CD14-positive monocyte (primary cell): ENCODE measurements at regions not wholly inside any gene's neighbourhood (a gene's known extent, or its start where the extent isn't known, plus 50 kb on each side); places are given as distances from the start of the nearest gene placed in this dataset.

Source experiments
- DNase-seq, 3 donors: peaks; one replicate each; pipeline ENCODE4 v3.0.0-alpha.2; 2011 to 2022
- H2AFZ ChIP-seq: 2 replicates; pipeline ENCODE4 v1.6.0; 2012; ENCODE audit warnings: mild to moderate bottlenecking, low read depth, low read length, inconsistent platforms; ENCODE audit not compliant: insufficient read depth, poor library complexity, severe bottlenecking
- H3K27ac ChIP-seq, 2 donors: 1 replicate in 1 of 2; 2 replicates in 1 of 2; pipeline ENCODE4 v1.5.1; 2012 to 2013; ENCODE audit warnings: low read length in 2 of 2, control low read depth in 1 of 2, inconsistent platforms in 1 of 2, low read depth in 1 of 2, mild to moderate bottlenecking in 1 of 2
- H3K27me3 ChIP-seq, 2 donors: one replicate each; pipeline versions ENCODE4 v1.6.0 to v1.6.1; 2011 to 2013; ENCODE audit warnings: low read length in 2 of 2; ENCODE audit not compliant: control insufficient read depth in 2 of 2, insufficient read depth in 2 of 2
- H3K36me3 ChIP-seq, 2 donors: replicated peaks in 1 of 2; 1 replicate in 1 of 2; 2 replicates in 1 of 2; pipeline versions ENCODE4 v1.5.1 to v1.6.1; 2012 to 2013; ENCODE audit warnings: low read length in 2 of 2, control low read depth in 1 of 2, inconsistent platforms in 1 of 2, mild to moderate bottlenecking in 1 of 2; ENCODE audit not compliant: insufficient read depth in 2 of 2, control insufficient read depth in 1 of 2
- H3K4me1 ChIP-seq, 2 donors: 1 replicate in 1 of 2; 2 replicates in 1 of 2; pipeline versions ENCODE4 v1.5.1 to v1.6.1; 2012 to 2013; ENCODE audit warnings: low read length in 2 of 2, control low read depth in 1 of 2, inconsistent platforms in 1 of 2, mild to moderate bottlenecking in 1 of 2, moderate library complexity in 1 of 2; ENCODE audit not compliant: insufficient read depth in 2 of 2, control insufficient read depth in 1 of 2
- H3K4me2 ChIP-seq: replicated peaks from 2 replicates; pipeline ENCODE3; 2012; ENCODE audit warnings: low read length, moderate library complexity, mild to moderate bottlenecking; ENCODE audit not compliant: poor library complexity, severe bottlenecking; ENCODE audit errors: extremely low read depth
- H3K4me3 ChIP-seq, 3 experiments: fragments of 200-600 bp in 1 of 3; sonication (generic) in 1 of 3; replicated peaks in 1 of 3; 1 replicate in 2 of 3; 2 replicates in 1 of 3; pipeline ENCODE4 v1.5.1; 2011 to 2013; ENCODE audit warnings: low read length in 3 of 3, mild to moderate bottlenecking in 3 of 3, control low read depth in 2 of 3, low read depth in 2 of 3, inconsistent platforms in 1 of 3, moderate library complexity in 1 of 3
- H3K79me2 ChIP-seq: 2 replicates; pipeline ENCODE4 v1.6.0; 2012; ENCODE audit warnings: mild to moderate bottlenecking, control low read depth, inconsistent platforms, low read length, moderate library complexity; ENCODE audit not compliant: insufficient read depth
- H3K9ac ChIP-seq: 2 replicates; pipeline ENCODE4 v1.6.0; 2017; ENCODE audit warnings: low read length, mild to moderate bottlenecking; ENCODE audit not compliant: insufficient read depth, poor library complexity, severe bottlenecking
- H3K9me3 ChIP-seq, 2 donors: replicated peaks in 1 of 2; 1 replicate in 1 of 2; 2 replicates in 1 of 2; pipeline versions ENCODE4 v1.5.1 to v1.6.1; 2012 to 2013; ENCODE audit warnings: low read length in 2 of 2, control low read depth in 1 of 2; ENCODE audit not compliant: control insufficient read depth in 1 of 2, insufficient read depth in 1 of 2
- H4K20me1 ChIP-seq: 2 replicates; pipeline ENCODE4 v1.6.0; 2012; ENCODE audit warnings: mild to moderate bottlenecking, low read length, control low read depth, moderate library complexity; ENCODE audit not compliant: insufficient read depth
- H3K27ac Mint-ChIP-seq, 7 donors: one replicate each; pipeline ENCODE4 v1.8.0; 2020; ENCODE audit warnings: mild to moderate bottlenecking in 7 of 7, mixed read lengths in 7 of 7, moderate library complexity in 6 of 7, inconsistent platforms in 2 of 7
- H3K27me3 Mint-ChIP-seq, 3 donors: one replicate each; pipeline ENCODE4 v1.8.0; 2021 to 2022; ENCODE audit warnings: low read depth in 3 of 3, mild to moderate bottlenecking in 3 of 3, mixed read lengths in 3 of 3, moderate library complexity in 3 of 3, inconsistent platforms in 1 of 3
- H3K36me3 Mint-ChIP-seq, 2 donors: one replicate each; pipeline ENCODE4 v1.8.0; 2020; ENCODE audit warnings: mixed read lengths in 2 of 2, inconsistent platforms in 1 of 2, mild to moderate bottlenecking in 1 of 2
- H3K4me1 Mint-ChIP-seq: one replicate; pipeline ENCODE4 v1.8.0; 2020; ENCODE audit warnings: mild to moderate bottlenecking, mixed read lengths
- H3K4me3 Mint-ChIP-seq, 2 donors: one replicate each; pipeline ENCODE4 v1.8.0; 2020; ENCODE audit warnings: mild to moderate bottlenecking in 2 of 2, mixed read lengths in 2 of 2, moderate library complexity in 1 of 2
- H3K9me3 Mint-ChIP-seq, 7 donors: one replicate each; pipeline ENCODE4 v1.8.0; 2020 to 2022; ENCODE audit warnings: mixed read lengths in 7 of 7, mild to moderate bottlenecking in 6 of 7, moderate library complexity in 6 of 7, inconsistent platforms in 2 of 7
- WGBS: methylation state at CpG from one replicate; pipeline ENCODE4 v1.1.5; 2013; ENCODE audit warnings: missing lambda C conversion rate; ENCODE audit not compliant: insufficient coverage; 5-methylcytosine and 5-hydroxymethylcytosine counted together
- intact Hi-C, 2 donors: fragments of 100-400 bp; cut with micrococcal nuclease; formaldehyde crosslinking; loops; one replicate each; pipeline versions ENCODE4 v1.15.0 to v1.15.1; 2023
- TF ChIP-seq, protein P1 (sequence below): fragments of 200-600 bp; IDR thresholded peaks from one replicate; pipeline ENCODE4 v1.8.0; 2022; ENCODE audit warnings: antibody characterized with exemption, mild to moderate bottlenecking

DNA sequence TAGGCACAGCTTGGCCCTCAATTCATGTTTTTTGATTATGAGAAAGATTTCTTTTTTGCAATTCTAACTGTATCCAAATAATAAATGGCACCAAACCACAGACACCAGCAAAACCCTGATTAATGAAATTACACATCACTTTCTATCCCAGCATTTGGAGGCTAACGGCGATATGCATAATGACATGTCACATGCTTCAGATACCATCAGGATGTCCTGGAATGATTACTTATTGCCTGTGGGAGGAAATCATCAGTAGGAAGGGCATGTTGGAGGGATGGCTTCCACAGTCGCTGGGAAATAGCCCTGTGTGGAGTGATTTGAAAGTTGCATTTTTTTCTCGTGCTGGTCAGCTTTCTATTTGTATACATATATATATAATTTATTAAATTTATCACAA, 121.7 kb downstream of the CMPK2 start:
- Histone ChIP-seq H3K9ac (no peak overlapping the region), H2AFZ (no peak overlapping the region), H3K9me3 (no peaks in the 10 kb centered on the region), H4K20me1 (no peaks in the 10 kb centered on the region), H3K27ac (no peak overlapping the region), H3K27me3 (no peaks in the 10 kb centered on the region), H3K4me2 (no peak overlapping the region), H3K36me3 (no peaks in the 10 kb centered on the region), H3K4me3 (no peak overlapping the region), H3K4me1 (no peaks in the 10 kb centered on the region), H3K79me2 (no peaks in the 10 kb centered on the region)
- peaks cover 0 to 2% (median 0%) of the 10 kb centered on the region in 7 donors for H3K9me3 Mint-ChIP-seq
- H3K4me3 Mint-ChIP-seq: no peak overlapping the region
- DNase-seq: no peak
- intact Hi-C loops: no loop called here
- no peaks in the 10 kb centered on the region for H3K36me3 Mint-ChIP-seq
- no peak overlapping the region for H3K27ac Mint-ChIP-seq
- TF ChIP-seq, protein P1, sequence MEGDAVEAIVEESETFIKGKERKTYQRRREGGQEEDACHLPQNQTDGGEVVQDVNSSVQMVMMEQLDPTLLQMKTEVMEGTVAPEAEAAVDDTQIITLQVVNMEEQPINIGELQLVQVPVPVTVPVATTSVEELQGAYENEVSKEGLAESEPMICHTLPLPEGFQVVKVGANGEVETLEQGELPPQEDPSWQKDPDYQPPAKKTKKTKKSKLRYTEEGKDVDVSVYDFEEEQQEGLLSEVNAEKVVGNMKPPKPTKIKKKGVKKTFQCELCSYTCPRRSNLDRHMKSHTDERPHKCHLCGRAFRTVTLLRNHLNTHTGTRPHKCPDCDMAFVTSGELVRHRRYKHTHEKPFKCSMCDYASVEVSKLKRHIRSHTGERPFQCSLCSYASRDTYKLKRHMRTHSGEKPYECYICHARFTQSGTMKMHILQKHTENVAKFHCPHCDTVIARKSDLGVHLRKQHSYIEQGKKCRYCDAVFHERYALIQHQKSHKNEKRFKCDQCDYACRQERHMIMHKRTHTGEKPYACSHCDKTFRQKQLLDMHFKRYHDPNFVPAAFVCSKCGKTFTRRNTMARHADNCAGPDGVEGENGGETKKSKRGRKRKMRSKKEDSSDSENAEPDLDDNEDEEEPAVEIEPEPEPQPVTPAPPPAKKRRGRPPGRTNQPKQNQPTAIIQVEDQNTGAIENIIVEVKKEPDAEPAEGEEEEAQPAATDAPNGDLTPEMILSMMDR: no peak
- peaks cover 5 to 11% (median 6%) of the 10 kb centered on the region in 3 donors for H3K27me3 Mint-ChIP-seq
- no CpG with 5 or more reads among the region's 4 CpGs for WGBS
- H3K4me1 Mint-ChIP-seq: no peaks in the 10 kb centered on the region

DNA sequence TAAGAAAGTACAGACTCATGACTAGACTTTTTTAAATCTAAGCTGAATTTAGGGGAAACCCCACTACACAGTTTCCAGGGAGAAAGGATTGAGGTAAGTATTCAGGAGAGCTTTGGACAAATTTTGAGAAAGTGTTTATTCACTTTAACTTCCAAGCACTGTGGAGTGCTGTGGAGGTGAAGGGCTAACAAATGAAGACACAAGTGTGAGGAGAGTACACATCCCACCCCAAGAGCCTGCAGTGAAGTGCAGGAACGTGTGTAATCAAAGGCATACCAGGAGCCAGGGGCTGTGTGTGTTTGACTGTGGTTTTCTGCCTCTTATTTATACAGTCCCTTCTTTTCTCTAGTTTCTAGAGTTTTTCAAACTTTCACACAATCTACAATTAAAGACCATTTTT, 118.3 kb downstream of the CMPK2 start:
- H4K20me1 ChIP-seq: no peaks in the 10 kb centered on the region
- H3K4me2 ChIP-seq: no peak overlapping the region
- TF ChIP-seq, protein P1: no peak
- no peaks in the 10 kb centered on the region for H3K27me3 ChIP-seq
- H3K79me2 ChIP-seq: no peaks in the 10 kb centered on the region
- H2AFZ ChIP-seq: no peak overlapping the region
- no peak for DNase-seq
- no peak overlapping the region for H3K9ac ChIP-seq
- Mint-ChIP-seq H3K9me3 (peaks cover 0 to 5% (median 1%) of the 10 kb centered on the region in 7 donors), H3K27me3 (peaks cover 3 to 10% (median 8%) of the 10 kb centered on the region in 3 donors), H3K27ac (no peak overlapping the region), H3K36me3 (no peaks in the 10 kb centered on the region), H3K4me3 (no peak overlapping the region), H3K4me1 (no peaks in the 10 kb centered on the region)
- H3K36me3 ChIP-seq: no peaks in the 10 kb centered on the region
- H3K4me1 ChIP-seq: no peaks in the 10 kb centered on the region
- H3K4me3 ChIP-seq: no peak overlapping the region
- no CpG with 5 or more reads among the region's 1 CpG for WGBS
- no peak overlapping the region for H3K27ac ChIP-seq
- intact Hi-C loops: no loop called here
- no peaks in the 10 kb centered on the region for H3K9me3 ChIP-seq
